Body of pancreas (tissue), 4 donors: ENCODE measurements at regions not wholly inside any gene's neighbourhood (a gene's known extent, or its start where the extent isn't known, plus 50 kb on each side); places are given as distances from the start of the nearest gene placed in this dataset.

Experiments used
- POLR2A ChIP-seq, 3 donors: fragments of 450-650 bp; IDR thresholded peaks; one replicate each; pipeline ENCODE4 v1.6.1; 2016; ENCODE audit warnings: antibody characterized with exemption in 3 of 3, mild to moderate bottlenecking in 2 of 3
- TF ChIP-seq, protein P1 (sequence below), 7 experiments: fragments of 450-650 bp in 4 of 7; fragments of 200-600 bp in 3 of 7; sonication (generic) in 3 of 7; IDR thresholded peaks; one replicate each; pipeline ENCODE4 v1.5.1; 2016 to 2019; ENCODE audit warnings: antibody characterized with exemption in 7 of 7

DNA sequence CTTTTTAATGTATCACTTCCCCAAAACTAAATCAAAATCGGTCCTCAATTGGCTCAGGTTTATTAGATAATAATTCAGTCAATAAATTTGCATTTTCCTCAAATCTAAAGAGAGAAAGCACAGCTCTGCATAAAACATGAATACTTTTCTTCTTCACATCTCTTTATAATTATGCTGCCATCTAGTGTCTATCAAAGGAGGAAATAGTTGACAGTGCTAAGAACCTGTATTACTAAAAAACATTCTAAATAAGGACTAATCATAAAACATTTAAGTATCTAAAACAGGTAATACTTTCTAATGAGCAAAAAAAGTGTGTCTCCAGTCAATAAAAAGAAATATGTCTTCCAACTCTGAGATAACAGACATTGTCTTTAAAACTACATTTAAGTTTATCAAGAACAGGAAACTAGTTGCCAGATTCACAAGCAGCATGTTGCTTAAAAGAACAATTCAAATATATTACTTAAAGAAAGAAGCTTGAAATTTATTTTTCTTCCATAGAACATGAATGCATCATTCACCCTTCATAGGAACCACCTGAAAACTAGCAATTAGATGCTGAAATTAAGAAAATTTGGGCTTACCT, 56.5 kb upstream of the DST start:
- TF ChIP-seq POLR2A (IDR thresholded peaks at IDR 0.05), result no peak
- TF ChIP-seq, protein P1, sequence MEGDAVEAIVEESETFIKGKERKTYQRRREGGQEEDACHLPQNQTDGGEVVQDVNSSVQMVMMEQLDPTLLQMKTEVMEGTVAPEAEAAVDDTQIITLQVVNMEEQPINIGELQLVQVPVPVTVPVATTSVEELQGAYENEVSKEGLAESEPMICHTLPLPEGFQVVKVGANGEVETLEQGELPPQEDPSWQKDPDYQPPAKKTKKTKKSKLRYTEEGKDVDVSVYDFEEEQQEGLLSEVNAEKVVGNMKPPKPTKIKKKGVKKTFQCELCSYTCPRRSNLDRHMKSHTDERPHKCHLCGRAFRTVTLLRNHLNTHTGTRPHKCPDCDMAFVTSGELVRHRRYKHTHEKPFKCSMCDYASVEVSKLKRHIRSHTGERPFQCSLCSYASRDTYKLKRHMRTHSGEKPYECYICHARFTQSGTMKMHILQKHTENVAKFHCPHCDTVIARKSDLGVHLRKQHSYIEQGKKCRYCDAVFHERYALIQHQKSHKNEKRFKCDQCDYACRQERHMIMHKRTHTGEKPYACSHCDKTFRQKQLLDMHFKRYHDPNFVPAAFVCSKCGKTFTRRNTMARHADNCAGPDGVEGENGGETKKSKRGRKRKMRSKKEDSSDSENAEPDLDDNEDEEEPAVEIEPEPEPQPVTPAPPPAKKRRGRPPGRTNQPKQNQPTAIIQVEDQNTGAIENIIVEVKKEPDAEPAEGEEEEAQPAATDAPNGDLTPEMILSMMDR (IDR thresholded peaks at IDR 0.05), result peak in 6 of 7 experiments; percentile 38 to 65 (median 52)
